ENCODE measurements at regions not wholly inside any gene's neighbourhood (a gene's known extent, or its start where the extent isn't known, plus 50 kb on each side); places are given as distances from the start of the nearest gene placed in this dataset.

DNA sequence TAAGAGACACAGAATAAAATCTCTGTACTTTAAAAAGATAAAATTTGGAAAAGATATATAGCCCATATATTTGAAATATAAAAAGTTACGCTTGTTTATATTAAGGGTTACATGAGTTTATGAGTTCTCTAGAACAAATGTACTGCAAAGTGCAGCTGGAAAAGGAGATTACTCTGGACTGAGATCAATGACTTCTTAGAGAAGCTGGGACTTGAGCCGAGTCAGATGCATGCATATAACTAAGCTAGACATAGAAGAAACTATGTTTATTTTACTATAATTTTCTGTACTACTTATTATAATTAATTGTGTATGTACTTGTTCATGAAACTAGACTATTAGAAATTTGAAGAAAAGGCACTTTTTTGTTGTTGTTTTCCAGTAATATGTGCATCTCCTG lies 170.3 kb upstream of the NXPH2 start:
- no peak overlapping the region for H3K4me3 ChIP-seq (ENCODE audit: low read depth, low read length)
- TF ChIP-seq, protein P1, sequence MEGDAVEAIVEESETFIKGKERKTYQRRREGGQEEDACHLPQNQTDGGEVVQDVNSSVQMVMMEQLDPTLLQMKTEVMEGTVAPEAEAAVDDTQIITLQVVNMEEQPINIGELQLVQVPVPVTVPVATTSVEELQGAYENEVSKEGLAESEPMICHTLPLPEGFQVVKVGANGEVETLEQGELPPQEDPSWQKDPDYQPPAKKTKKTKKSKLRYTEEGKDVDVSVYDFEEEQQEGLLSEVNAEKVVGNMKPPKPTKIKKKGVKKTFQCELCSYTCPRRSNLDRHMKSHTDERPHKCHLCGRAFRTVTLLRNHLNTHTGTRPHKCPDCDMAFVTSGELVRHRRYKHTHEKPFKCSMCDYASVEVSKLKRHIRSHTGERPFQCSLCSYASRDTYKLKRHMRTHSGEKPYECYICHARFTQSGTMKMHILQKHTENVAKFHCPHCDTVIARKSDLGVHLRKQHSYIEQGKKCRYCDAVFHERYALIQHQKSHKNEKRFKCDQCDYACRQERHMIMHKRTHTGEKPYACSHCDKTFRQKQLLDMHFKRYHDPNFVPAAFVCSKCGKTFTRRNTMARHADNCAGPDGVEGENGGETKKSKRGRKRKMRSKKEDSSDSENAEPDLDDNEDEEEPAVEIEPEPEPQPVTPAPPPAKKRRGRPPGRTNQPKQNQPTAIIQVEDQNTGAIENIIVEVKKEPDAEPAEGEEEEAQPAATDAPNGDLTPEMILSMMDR (IDR thresholded peaks at IDR 0.05; ENCODE audit: insufficient read depth, low read depth, low read length, missing control alignments), result no peak
- no peak for DNase-seq (ENCODE audit: low read depth)

DNA sequence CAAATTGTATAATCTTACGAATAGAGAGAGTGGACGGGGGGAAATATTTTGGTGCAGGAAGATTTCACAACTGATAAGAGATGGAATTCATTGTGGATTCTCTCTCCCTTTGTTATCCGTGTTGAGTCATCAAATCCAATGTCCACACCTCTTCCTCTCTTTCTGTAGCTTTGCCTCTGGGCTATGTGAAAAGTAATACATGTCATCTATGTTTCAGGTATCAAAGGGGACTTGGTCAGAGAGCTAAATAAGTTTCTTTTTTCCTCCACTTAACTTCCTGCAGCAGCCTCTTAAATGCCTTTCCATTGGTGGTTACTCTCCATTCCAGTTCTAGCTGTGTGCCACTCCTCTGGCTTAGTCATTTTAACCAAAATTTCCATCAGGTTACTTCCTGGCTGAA lies 169.3 kb upstream of the NXPH2 start:
- TF ChIP-seq, protein P1 (IDR thresholded peaks at IDR 0.05; ENCODE audit: insufficient read depth, low read depth, low read length, missing control alignments), result no peak
- no peak overlapping the region for H3K4me3 ChIP-seq (ENCODE audit: low read depth, low read length)
- no peak for DNase-seq (ENCODE audit: low read depth)

DNA sequence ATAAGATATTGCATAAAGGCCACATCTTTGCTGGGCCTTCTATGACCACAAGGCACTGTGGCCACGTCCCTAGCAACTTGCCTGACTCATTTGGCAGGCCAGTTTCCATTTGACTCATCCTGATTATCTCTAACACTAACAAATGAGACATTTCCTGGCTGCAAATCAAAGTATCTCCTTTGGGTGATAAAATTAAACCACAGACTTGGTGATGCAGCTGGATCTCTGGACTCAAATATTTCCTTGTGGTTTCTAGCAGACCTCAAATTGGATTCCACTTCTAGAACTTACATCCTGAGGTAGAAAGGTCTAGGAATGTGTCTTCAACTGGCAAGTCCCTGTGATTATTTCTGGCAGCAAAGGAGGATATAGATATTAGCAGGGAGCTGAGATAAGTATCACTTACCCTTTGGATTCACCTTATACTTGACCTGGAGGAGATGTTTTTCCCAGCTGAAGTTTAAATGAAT lies 167.9 kb upstream of the NXPH2 start:
- no peak overlapping the region for H3K4me3 ChIP-seq (ENCODE audit: low read depth, low read length)
- TF ChIP-seq, protein P1 (IDR thresholded peaks at IDR 0.05; ENCODE audit: insufficient read depth, low read depth, low read length, missing control alignments), result no peak
- DNase-seq (ENCODE audit: low read depth), result peak; percentile 48

DNA sequence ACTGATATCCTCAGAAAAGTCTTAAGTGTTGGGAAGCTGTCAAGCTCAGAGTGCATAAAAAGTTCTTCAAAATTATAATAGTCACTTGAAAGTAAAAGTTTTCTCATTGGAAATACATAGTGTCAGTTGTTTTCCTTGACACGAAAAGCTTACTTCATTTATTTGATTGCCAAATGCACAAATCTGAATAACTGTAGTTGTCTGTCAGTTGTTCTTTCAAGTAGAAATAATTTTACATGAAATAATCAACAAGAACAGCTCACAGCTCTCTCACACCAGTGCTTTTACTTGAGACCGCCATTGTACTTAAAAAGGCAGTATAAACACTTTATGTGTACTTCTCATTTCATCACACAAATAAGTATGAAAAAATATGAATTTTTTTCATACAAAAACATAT lies 163.3 kb upstream of the NXPH2 start:
- TF ChIP-seq, protein P1 (IDR thresholded peaks at IDR 0.05; ENCODE audit: insufficient read depth, low read depth, low read length, missing control alignments), result no peak
- no peak overlapping the region for H3K4me3 ChIP-seq (ENCODE audit: low read depth, low read length)
- no peak for DNase-seq (ENCODE audit: low read depth)

DNA sequence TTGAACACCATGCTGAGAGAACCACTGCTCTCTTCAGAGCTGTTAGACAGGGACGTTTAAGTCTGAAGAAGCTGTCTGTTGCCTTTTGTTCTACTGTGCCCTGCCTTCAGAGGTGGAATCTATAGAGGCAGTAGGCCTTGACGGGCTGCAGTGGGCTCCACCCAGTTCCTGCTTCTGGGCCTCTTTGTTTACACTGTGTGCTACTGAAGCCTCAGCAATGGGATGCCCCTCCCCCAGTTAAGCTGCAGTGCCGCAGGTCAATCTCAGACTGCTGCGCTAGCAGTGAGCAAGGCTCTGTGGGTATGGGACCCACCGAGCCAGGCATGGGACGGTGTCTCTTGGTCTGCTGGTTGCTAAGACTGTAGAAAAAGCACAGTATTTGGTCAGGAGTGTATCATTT lies 162.3 kb upstream of the NXPH2 start:
- TF ChIP-seq, protein P1 (IDR thresholded peaks at IDR 0.05; ENCODE audit: insufficient read depth, low read depth, low read length, missing control alignments), result no peak
- no peak overlapping the region for H3K4me3 ChIP-seq (ENCODE audit: low read depth, low read length)
- no peak for DNase-seq (ENCODE audit: low read depth)

DNA sequence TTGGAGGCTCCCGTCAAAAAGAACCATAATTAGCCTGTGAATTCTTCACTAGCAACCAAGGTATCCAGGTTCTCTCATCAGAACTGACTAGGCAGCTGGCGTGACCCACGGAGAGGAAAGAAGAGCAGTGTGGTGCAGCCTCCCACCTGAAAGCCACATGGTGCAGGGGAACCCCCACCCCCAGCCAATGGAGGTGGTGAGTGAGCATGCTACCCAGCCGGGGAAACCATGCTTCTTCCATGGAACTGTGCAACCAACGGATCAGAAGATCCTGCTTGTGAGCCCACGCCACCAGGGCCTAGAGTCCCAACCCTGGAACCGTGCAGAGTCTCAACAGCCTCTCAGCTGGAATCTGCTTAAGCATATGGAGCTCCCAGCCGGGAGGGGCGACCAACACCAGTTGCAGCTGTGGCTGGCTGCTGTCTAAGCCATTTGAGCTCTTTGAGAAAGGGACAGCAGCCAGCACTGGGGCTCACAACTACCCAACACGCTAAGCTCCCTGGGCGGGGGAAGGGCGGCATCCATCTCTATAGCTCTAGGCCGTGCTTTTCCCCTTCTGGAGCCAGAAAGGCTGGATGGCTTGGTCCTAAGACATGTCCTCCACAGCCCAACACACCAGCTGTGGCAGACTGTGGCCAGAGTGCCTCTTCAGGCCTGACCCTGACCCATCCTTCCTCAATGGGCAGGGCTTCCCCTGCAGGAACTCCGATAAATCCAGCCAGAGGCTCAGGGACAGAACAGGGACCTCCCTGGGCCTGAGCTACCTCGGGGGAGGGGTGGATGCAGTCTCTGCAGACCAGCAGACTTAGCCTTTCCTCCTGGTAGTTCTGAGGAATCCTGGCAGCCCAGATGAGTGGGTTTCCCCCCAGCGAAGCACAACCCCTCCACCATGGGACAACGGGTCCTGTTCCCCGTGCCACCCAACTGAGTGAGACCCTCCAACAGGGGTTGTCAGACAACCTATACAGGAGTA lies 151.4 kb upstream of the NXPH2 start:
- DNase-seq (ENCODE audit: low read depth), result no peak
- no peak overlapping the region for H3K4me3 ChIP-seq (ENCODE audit: low read depth, low read length)
- TF ChIP-seq, protein P1 (IDR thresholded peaks at IDR 0.05; ENCODE audit: insufficient read depth, low read depth, low read length, missing control alignments), result no peak

All from GM12865 (cell line).